Ramos (cell line): ENCODE measurements at regions not wholly inside any gene's neighbourhood (a gene's known extent, or its start where the extent isn't known, plus 50 kb on each side); places are given as distances from the start of the nearest gene placed in this dataset.
"Not testable (repeated sequence)": the region's sequence is repeated elsewhere in the genome, so short reads cannot be mapped to it uniquely, and the experiment has no call there.

Experiments
- in situ Hi-C: fragments of 300-500 bp; cut with MboI; formaldehyde crosslinking; loops from one replicate; pipeline ENCODE4 v1.14.3; 2022; ENCODE audit warnings: low sequenced_read_pairs; ENCODE audit not compliant: unreplicated experiment

DNA sequence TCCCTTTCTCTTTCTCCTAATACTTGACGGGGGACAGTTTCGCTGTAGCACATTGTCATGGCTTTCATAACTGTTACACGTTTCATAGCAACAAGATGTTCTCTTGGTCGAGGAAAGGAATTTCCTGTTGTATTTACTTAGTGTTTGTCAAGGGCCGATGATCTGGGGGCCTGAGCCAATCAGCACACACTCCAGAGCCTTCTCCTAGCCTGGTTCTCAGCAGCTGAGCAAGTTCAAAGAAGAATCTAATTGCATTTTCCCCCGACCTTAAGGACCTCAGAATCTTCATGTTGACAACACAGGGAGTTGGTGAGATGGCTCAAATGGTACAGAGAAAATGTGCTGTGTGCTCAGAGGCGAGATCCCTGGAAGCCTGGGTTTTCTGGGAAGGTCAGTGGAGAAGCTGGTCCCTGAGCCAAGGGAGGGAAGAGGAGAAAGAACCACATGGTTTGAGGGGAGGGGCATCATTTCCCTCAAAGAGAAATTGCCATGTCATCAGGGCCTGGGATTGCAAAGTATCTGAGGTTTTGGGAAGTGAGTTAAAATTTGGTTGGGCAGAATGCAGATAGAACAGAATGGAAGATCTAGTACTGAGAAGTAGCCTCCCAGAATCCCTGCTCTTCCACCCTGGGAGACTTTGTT is 76.9 kb upstream of the AGAP1 start:
- in situ Hi-C loops = no loop called here

DNA sequence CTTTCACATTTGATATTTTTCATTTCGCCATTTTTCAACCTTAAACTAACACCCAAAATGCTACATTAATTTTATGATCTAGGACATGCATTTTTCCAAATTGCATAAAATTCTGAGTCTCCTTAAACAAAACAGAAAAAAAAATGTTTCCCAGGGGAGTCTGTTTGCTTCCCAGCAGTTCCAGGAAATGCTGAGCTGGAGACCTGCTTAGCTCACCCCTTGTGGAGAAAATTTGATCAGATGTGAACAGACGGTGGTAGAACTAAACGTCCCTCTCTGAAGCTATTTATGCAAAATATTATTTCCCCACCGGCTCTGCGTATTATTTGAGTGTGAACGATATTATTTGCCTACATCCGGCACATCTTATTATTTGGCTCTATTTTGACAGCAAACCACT is 74.9 kb upstream of the AGAP1 start:
- in situ Hi-C loops = no loop called here

GRCh38 chr2:235419996-235420395 is 73.8 kb upstream of the AGAP1 start:
- in situ Hi-C loops = no loop called here

DNA sequence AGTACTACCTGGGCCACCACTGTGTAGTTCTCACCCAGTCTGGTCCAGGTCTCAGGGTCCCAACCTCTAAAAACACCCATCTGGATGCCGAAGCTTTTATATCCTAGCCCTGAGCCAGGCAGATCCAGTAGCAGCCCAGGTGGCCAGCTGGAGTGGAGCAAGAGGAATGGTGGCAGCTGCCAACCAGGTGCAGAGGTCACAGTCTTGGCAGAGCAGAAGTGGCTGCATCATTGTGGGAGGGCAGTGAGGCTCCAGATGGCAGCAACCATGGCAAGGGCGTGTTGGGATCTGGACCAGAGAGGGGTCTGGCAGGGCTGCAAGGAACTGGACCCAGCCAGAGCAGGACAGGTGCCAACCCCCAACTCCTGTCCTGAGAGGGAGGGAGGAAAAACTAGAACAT is 72.2 kb upstream of the AGAP1 start:
- in situ Hi-C loops = no loop called here

- in situ Hi-C loops = no loop called here
These were observed 63.3 kb upstream of the AGAP1 start for GRCh38 chr2:235430366-235431083.

GRCh38 chr2:235432741-235433520 is 60.9 kb upstream of the AGAP1 start:
- in situ Hi-C loops = no loop called here

GRCh38 chr2:235433860-235434259 is 60.0 kb upstream of the AGAP1 start:
- in situ Hi-C loops = no loop called here

GRCh38 chr2:235439959-235440662 is 53.7 kb upstream of the AGAP1 start:
- in situ Hi-C loops = no loop called here

- in situ Hi-C loops = not testable (repeated sequence)
These were observed 50.3 kb upstream of the AGAP1 start for GRCh38 chr2:235443580-235443979.
